Panc1 (cell line): ENCODE measurements at regions not wholly inside any gene's neighbourhood (a gene's known extent, or its start where the extent isn't known, plus 50 kb on each side); places are given as distances from the start of the nearest gene placed in this dataset.

Experiments used
- ATAC-seq: fragments of 200-7000 bp; cut with Tn5 transposase; 2 replicates; pipeline ENCODE4 v1.9.1; 2020; ENCODE audit warnings: mild to moderate bottlenecking, moderate library complexity
- BruUV-seq: library from RNA; stranded (reverse); fragments of 400-500 nt; replicated peaks from 2 replicates; lab custom pipeline; 2021; lab: Mats Ljungman, UMichigan
- CTCF ChIA-PET: fragments of 300-600 bp; sonication (Branson Sonifier 250); formaldehyde crosslinking; loops from one replicate; lab custom pipeline; 2022; ENCODE audit warnings: antibody characterized with exemption; lab: Charles Lee
- POLR2A ChIA-PET: fragments of 300-600 bp; sonication (Branson Sonifier 250); formaldehyde crosslinking; loops from one replicate; lab custom pipeline; 2022; ENCODE audit warnings: antibody characterized with exemption; lab: Charles Lee
- DNase-seq: peaks from one replicate; pipeline ENCODE4 v3.0.0-alpha.2; 2010; ENCODE audit warnings: low read depth, low spot score
- H3K27ac ChIP-seq: 2 replicates; pipeline ENCODE4 v1.5.1; 2011; ENCODE audit warnings: mild to moderate bottlenecking, low read length, inconsistent platforms
- H3K27me3 ChIP-seq: fragments of 200-500 bp; sonication (Bioruptor generic); 2 replicates; pipeline ENCODE4 v1.6.0; 2014; ENCODE audit warnings: low read length, inconsistent platforms; ENCODE audit not compliant: control insufficient read depth, insufficient read depth
- H3K36me3 ChIP-seq: fragments of 200-500 bp; sonication (Bioruptor generic); 2 replicates; pipeline ENCODE4 v1.5.1; 2014; ENCODE audit warnings: inconsistent platforms, mild to moderate bottlenecking, low read length, moderate library complexity; ENCODE audit not compliant: control insufficient read depth, insufficient read depth
- H3K4me1 ChIP-seq: 2 replicates; pipeline ENCODE4 v1.5.1; 2011; ENCODE audit warnings: inconsistent platforms, mild to moderate bottlenecking, low read length, moderate library complexity; ENCODE audit not compliant: control insufficient read depth, insufficient read depth
- H3K4me3 ChIP-seq, 2 experiments: 2 replicates each; pipeline ENCODE4 v1.5.1; 2011 to 2012; ENCODE audit warnings: low read depth in 2 of 2, low read length in 2 of 2, mild to moderate bottlenecking in 2 of 2, inconsistent platforms in 1 of 2, moderate library complexity in 1 of 2
- H3K9me3 ChIP-seq: fragments of 200-500 bp; sonication (Bioruptor generic); 2 replicates; pipeline ENCODE4 v1.5.1; 2014; ENCODE audit warnings: low read depth, mild to moderate bottlenecking, inconsistent platforms, low read length, moderate library complexity; ENCODE audit not compliant: control insufficient read depth, insufficient read depth
- POLR2AphosphoS5 ChIP-seq: IDR thresholded peaks from 2 replicates; pipeline ENCODE4 v1.6.1; 2012; ENCODE audit warnings: mild to moderate bottlenecking, low read depth, low read length, moderate library complexity
- REST ChIP-seq, 2 experiments: IDR thresholded peaks; 2 replicates each; pipeline ENCODE4 v1.6.1; 2011 to 2012; ENCODE audit warnings: low read depth in 2 of 2, control low read depth in 1 of 2, low read length in 1 of 2, mild to moderate bottlenecking in 1 of 2, moderate library complexity in 1 of 2; ENCODE audit not compliant: insufficient read depth in 1 of 2
- SIN3A ChIP-seq: IDR thresholded peaks from 2 replicates; pipeline ENCODE4 v1.6.1; 2012; ENCODE audit warnings: low read depth, mild to moderate bottlenecking, low read length, moderate library complexity, borderline replicate concordance; ENCODE audit not compliant: insufficient read depth
- TCF7L2 ChIP-seq: IDR thresholded peaks from 2 replicates; pipeline ENCODE4 v1.6.1; 2011; ENCODE audit warnings: mild to moderate bottlenecking, low read depth, low read length, inconsistent platforms
- in situ Hi-C: cut with HindIII; loops from 2 replicates; pipeline ENCODE4 v1.10.0; 2016; ENCODE audit warnings: low sequenced_read_pairs, low pct_unique_long_range_greater_than_20kb
- intact Hi-C: fragments of 100-400 bp; cut with micrococcal nuclease; formaldehyde crosslinking; loops from one replicate; pipeline ENCODE4 v1.10.0; 2022; ENCODE audit not compliant: unreplicated experiment
- TF ChIP-seq, protein P1 (sequence below): fragments of 450-650 bp; IDR thresholded peaks from 2 replicates; pipeline ENCODE4 v1.5.1; 2017; ENCODE audit warnings: mild to moderate bottlenecking

DNA sequence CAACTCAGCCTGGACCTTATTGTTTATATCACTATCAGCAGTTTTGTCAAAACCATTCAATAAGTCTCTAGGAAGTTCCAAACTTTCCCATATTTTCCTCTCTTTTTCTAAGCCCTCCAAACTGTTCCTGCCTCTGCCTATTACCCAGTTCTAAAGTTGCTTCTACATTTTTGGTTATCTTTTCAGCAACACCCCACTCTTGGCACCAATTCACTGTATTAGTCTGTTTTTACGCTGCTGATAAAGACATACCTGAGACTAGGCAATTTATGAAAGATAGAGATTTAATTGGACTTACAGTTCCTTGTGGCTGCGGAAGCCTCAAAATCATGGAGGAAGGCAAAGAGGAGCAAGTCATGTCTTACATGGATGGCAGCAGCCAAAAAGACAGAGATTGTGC lies 744.4 kb upstream of the ADAMTS16 start:
- in situ Hi-C loops = no loop called here
- POLR2A ChIA-PET = no interaction called here

GRCh38 chr5:4405614-4406219 lies 734.4 kb upstream of the ADAMTS16 start:
- no peaks in the 10 kb centered on the region for H3K36me3 ChIP-seq
- CTCF ChIA-PET = no interaction called here
- no peaks in the 10 kb centered on the region for H3K4me1 ChIP-seq
- H3K27me3 ChIP-seq = no peaks in the 10 kb centered on the region
- no peak overlapping the region for H3K4me3 ChIP-seq
- DNase-seq (no peak), ATAC-seq (no peak)
- no TSS peak for BruUV-seq
- no peaks in the 10 kb centered on the region for H3K9me3 ChIP-seq
- POLR2A ChIA-PET = no interaction called here
- intact Hi-C loops (no loop called here), in situ Hi-C loops (no loop called here)
- TF ChIP-seq, protein P1, sequence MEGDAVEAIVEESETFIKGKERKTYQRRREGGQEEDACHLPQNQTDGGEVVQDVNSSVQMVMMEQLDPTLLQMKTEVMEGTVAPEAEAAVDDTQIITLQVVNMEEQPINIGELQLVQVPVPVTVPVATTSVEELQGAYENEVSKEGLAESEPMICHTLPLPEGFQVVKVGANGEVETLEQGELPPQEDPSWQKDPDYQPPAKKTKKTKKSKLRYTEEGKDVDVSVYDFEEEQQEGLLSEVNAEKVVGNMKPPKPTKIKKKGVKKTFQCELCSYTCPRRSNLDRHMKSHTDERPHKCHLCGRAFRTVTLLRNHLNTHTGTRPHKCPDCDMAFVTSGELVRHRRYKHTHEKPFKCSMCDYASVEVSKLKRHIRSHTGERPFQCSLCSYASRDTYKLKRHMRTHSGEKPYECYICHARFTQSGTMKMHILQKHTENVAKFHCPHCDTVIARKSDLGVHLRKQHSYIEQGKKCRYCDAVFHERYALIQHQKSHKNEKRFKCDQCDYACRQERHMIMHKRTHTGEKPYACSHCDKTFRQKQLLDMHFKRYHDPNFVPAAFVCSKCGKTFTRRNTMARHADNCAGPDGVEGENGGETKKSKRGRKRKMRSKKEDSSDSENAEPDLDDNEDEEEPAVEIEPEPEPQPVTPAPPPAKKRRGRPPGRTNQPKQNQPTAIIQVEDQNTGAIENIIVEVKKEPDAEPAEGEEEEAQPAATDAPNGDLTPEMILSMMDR = no peak
- no peak for TF ChIP-seq SIN3A
- TF ChIP-seq POLR2AphosphoS5 = no peak
- H3K27ac ChIP-seq = no peak overlapping the region

More for the DNA sequence above, 744.4 kb upstream of the ADAMTS16 start:
- TF ChIP-seq REST (IDR thresholded peaks at IDR 0.05; ENCODE audit: insufficient read depth in 1 of 2, low read depth in 2 of 2, low read length in 1 of 2) (no peak), TCF7L2 (no peak), POLR2AphosphoS5 (no peak)
- TF ChIP-seq, protein P1 = no peak
- BruUV-seq = no TSS peak
- intact Hi-C loops = no loop called here
- Histone ChIP-seq H3K4me3 (no peak overlapping the region), H3K36me3 (no peaks in the 10 kb centered on the region), H3K27me3 (no peaks in the 10 kb centered on the region), H3K27ac (no peak overlapping the region), H3K9me3 (0 out of 2 replicates have a peak, but pooled peaks cover 2% of the 10 kb centered on the region), H3K4me1 (no peaks in the 10 kb centered on the region)
- ATAC-seq = no peak
- CTCF ChIA-PET = no interaction called here
- DNase-seq = no peak
